ENCODE measurements at regions not wholly inside any gene's neighbourhood (a gene's known extent, or its start where the extent isn't known, plus 50 kb on each side); places are given as distances from the start of the nearest gene placed in this dataset.
"Not testable (repeated sequence)": the region's sequence is repeated elsewhere in the genome, so short reads cannot be mapped to it uniquely, and the experiment has no call there.

GRCh38 chr12:46667551-46667950, 158.2 kb downstream of the SLC38A4 start:
- DNase-seq = no peak

GRCh38 chr12:46664761-46665287, 161.0 kb downstream of the SLC38A4 start:
- no peak for DNase-seq

GRCh38 chr12:46663318-46663717, 162.5 kb downstream of the SLC38A4 start:
- DNase-seq = no peak

GRCh38 chr12:46661110-46661845, 164.5 kb downstream of the SLC38A4 start:
- DNase-seq = peak; percentile 27

- no peak for DNase-seq
Observed at GRCh38 chr12:46660719-46661109, 165.1 kb downstream of the SLC38A4 start.

- DNase-seq = no peak
Observed at GRCh38 chr12:46660276-46660675, 165.5 kb downstream of the SLC38A4 start.

- no peak for DNase-seq
Observed at GRCh38 chr12:46659824-46660223, 166.0 kb downstream of the SLC38A4 start.

- no peak for DNase-seq
Observed at GRCh38 chr12:46659032-46659650, 166.7 kb downstream of the SLC38A4 start.

GRCh38 chr12:46657453-46658411, 168.1 kb downstream of the SLC38A4 start:
- no peak for DNase-seq

GRCh38 chr12:46655984-46656383, 169.8 kb downstream of the SLC38A4 start:
- not testable (repeated sequence) for DNase-seq

- DNase-seq = no peak
Observed at GRCh38 chr12:46653311-46653710, 172.5 kb downstream of the SLC38A4 start.

- no peak for DNase-seq
Observed at GRCh38 chr12:46652692-46653091, 173.1 kb downstream of the SLC38A4 start.

GRCh38 chr12:46650688-46651087, 175.1 kb downstream of the SLC38A4 start:
- no peak for DNase-seq

- no peak for DNase-seq
Observed at GRCh38 chr12:46649433-46649832, 176.4 kb downstream of the SLC38A4 start.

GRCh38 chr12:46647034-46647433, 178.8 kb downstream of the SLC38A4 start:
- no peak for DNase-seq

- not testable (repeated sequence) for DNase-seq
Observed at GRCh38 chr12:46641649-46642048, 184.1 kb downstream of the SLC38A4 start.

GRCh38 chr12:46635818-46636217, 190.0 kb downstream of the SLC38A4 start:
- no peak for DNase-seq

GRCh38 chr12:46629331-46630229, 196.2 kb downstream of the SLC38A4 start:
- no peak for DNase-seq

GRCh38 chr12:46628176-46628575, 197.6 kb downstream of the SLC38A4 start:
- DNase-seq = no peak

GRCh38 chr12:46627686-46628085, 198.1 kb downstream of the SLC38A4 start:
- no peak for DNase-seq

- not testable (repeated sequence) for DNase-seq
Observed at GRCh38 chr12:46619474-46619873, 206.3 kb downstream of the SLC38A4 start.

GRCh38 chr12:46617737-46618136, 208.1 kb downstream of the SLC38A4 start:
- DNase-seq = not testable (repeated sequence)

Measured in NCI-H1105 (cell line).